ENCODE measurements at regions not wholly inside any gene's neighbourhood (a gene's known extent, or its start where the extent isn't known, plus 50 kb on each side); places are given as distances from the start of the nearest gene placed in this dataset.

DNA sequence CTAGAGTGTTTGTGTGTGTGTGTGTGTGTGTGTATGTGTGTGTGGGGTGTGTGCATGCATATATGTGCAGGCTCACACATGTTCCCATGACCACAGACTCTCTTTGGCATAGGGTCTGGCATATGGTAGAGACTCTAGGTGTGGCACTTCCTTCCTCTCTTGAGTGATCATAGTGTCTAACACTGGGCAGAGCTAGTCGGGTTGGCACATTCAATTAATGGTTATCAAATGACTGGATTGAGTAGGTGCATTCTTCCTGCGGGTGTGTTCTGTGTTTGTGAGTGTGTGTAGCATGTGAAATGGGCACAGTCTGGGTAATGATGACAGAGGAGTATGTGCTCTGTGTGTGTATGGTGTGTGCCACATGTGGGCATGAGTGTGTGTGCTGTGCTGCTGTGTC, 106.5 kb downstream of the EFNB1 start:
- 0 out of 2 replicates have a peak, but pooled peaks cover 2% of the 10 kb centered on the region for H4K20me1 ChIP-seq (ENCODE audit: control insufficient read depth, insufficient read depth)
- intact Hi-C loops (cut with micrococcal nuclease; ENCODE audit: unreplicated experiment) (no loop called here), in situ Hi-C loops (cut with MboI) (no loop called here)
- SMC1A ChIA-PET (ENCODE audit: uncharacterized antibody, unreplicated experiment), result no interaction called here
- H3K4me1 ChIP-seq (ENCODE audit: control insufficient read depth, insufficient read depth, low read length), result no peaks in the 10 kb centered on the region
- H2AFZ ChIP-seq (ENCODE audit: control insufficient read depth, low read depth, low read length), result no peak overlapping the region
- no peak for TF ChIP-seq NRF1 (conservative IDR thresholded peaks at IDR 0.05; ENCODE audit: low read depth, low read length)
- TF ChIP-seq SRF (IDR thresholded peaks at IDR 0.05; ENCODE audit: low read depth in 2 of 2, low read length in 2 of 2), result no peak
- no peak for TF ChIP-seq SUPT20H (IDR thresholded peaks at IDR 0.05; ENCODE audit: borderline replicate concordance, control insufficient read depth, low read depth, low read length)
- TF ChIP-seq, protein P1, sequence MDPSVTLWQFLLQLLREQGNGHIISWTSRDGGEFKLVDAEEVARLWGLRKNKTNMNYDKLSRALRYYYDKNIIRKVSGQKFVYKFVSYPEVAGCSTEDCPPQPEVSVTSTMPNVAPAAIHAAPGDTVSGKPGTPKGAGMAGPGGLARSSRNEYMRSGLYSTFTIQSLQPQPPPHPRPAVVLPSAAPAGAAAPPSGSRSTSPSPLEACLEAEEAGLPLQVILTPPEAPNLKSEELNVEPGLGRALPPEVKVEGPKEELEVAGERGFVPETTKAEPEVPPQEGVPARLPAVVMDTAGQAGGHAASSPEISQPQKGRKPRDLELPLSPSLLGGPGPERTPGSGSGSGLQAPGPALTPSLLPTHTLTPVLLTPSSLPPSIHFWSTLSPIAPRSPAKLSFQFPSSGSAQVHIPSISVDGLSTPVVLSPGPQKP (IDR thresholded peaks at IDR 0.05; ENCODE audit: low read depth, low read length), result no peak
- TF ChIP-seq BMI1 (IDR thresholded peaks at IDR 0.05; ENCODE audit: borderline replicate concordance), result no peak
- no peak overlapping the region for H3K9ac ChIP-seq (ENCODE audit: control insufficient read depth, insufficient read depth, low read length)
- DNase-seq (ENCODE audit: low read depth, low spot score), result no peak
- no peak overlapping the region for H3K27ac ChIP-seq (ENCODE audit: control insufficient read depth, insufficient read depth)
- POLR2A ChIA-PET, result no interaction called here
- no TSS peak for BruUV-seq (replicated peaks)
- no peaks in the 10 kb centered on the region for H3K27me3 ChIP-seq (replicated peaks in 1 of 2; ENCODE audit: control insufficient read depth in 2 of 2, insufficient read depth in 2 of 2, low read length in 1 of 2)
- CTCF ChIA-PET, result no interaction called here
- H3K9me3 ChIP-seq (replicated peaks; ENCODE audit: control insufficient read depth, insufficient read depth, low read length), result no peaks in the 10 kb centered on the region
- FAIRE-seq, result no peak
- ATAC-seq, result no peak
- 17% methylated on average over 2 of the region's 2 CpGs for WGBS (ENCODE audit: insufficient coverage, insufficient replicate concordance, low lambda C conversion rate, missing lambda C conversion rate)
- H3K79me2 ChIP-seq (ENCODE audit: control insufficient read depth, insufficient read depth, low read length), result no peaks in the 10 kb centered on the region
- RAD21 ChIA-PET (ENCODE audit: unreplicated experiment), result no interaction called here
- H3K36me3 ChIP-seq (ENCODE audit: control insufficient read depth in 2 of 2, insufficient read depth in 2 of 2, low read length in 1 of 2), result no peaks in the 10 kb centered on the region
- no peak overlapping the region for H3K4me3 ChIP-seq
- no peak overlapping the region for H3K4me2 ChIP-seq (ENCODE audit: control insufficient read depth, insufficient read depth)

DNA sequence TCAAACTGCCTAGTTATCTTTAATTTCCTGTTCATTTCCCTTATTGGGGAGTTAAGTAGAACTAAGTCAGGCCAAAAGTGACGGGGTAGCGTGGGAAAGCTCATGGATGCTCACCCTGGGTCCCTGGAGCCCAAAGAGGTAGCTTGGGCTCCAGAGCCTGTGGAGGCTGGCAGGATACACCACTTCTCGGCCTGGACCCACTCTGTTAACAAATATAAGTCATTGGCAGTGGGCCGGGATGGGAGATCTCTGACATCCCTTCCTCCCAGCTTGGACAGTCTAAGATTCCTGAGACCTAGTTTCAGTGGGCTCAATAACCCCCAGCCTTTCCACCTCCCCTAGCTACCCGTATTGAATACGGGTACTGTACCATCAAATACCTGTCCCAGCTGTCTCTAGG, 106.1 kb downstream of the EFNB1 start:
- Histone ChIP-seq H3K4me1 (ENCODE audit: control insufficient read depth, insufficient read depth, low read length) (no peaks in the 10 kb centered on the region), H3K79me2 (ENCODE audit: control insufficient read depth, insufficient read depth, low read length) (no peaks in the 10 kb centered on the region), H3K4me3 (no peak overlapping the region), H3K9me3 (replicated peaks; ENCODE audit: control insufficient read depth, insufficient read depth, low read length) (no peaks in the 10 kb centered on the region), H3K36me3 (ENCODE audit: control insufficient read depth in 2 of 2, insufficient read depth in 2 of 2, low read length in 1 of 2) (no peaks in the 10 kb centered on the region), H3K4me2 (ENCODE audit: control insufficient read depth, insufficient read depth) (no peak overlapping the region), H3K9ac (ENCODE audit: control insufficient read depth, insufficient read depth, low read length) (no peak overlapping the region), H4K20me1 (ENCODE audit: control insufficient read depth, insufficient read depth) (0 out of 2 replicates have a peak, but pooled peaks cover 2% of the 10 kb centered on the region), H3K27me3 (replicated peaks in 1 of 2; ENCODE audit: control insufficient read depth in 2 of 2, insufficient read depth in 2 of 2, low read length in 1 of 2) (no peaks in the 10 kb centered on the region), H2AFZ (ENCODE audit: control insufficient read depth, low read depth, low read length) (no peak overlapping the region), H3K27ac (ENCODE audit: control insufficient read depth, insufficient read depth) (no peak overlapping the region)
- BruUV-seq (replicated peaks), result no TSS peak
- DNase-seq (ENCODE audit: low read depth, low spot score), result no peak
- in situ Hi-C loops (cut with MboI) (no loop called here), intact Hi-C loops (cut with micrococcal nuclease; ENCODE audit: unreplicated experiment) (no loop called here)
- ChIA-PET SMC1A (ENCODE audit: uncharacterized antibody, unreplicated experiment) (no interaction called here), POLR2A (no interaction called here), RAD21 (ENCODE audit: unreplicated experiment) (no interaction called here), CTCF (no interaction called here)
- WGBS (ENCODE audit: insufficient coverage, insufficient replicate concordance, low lambda C conversion rate, missing lambda C conversion rate), result 40% methylated on average over 6 of the region's 6 CpGs
- ATAC-seq, result no peak
- FAIRE-seq, result no peak
- TF ChIP-seq RAD21 (IDR thresholded peaks at IDR 0.05; ENCODE audit: insufficient read depth, low read depth, low read length) (no peak), BMI1 (IDR thresholded peaks at IDR 0.05; ENCODE audit: borderline replicate concordance) (no peak), TARDBP (IDR thresholded peaks at IDR 0.05; ENCODE audit: borderline replicate concordance) (no peak), IKZF2 (IDR thresholded peaks at IDR 0.05) (no peak), BHLHE40 (IDR thresholded peaks at IDR 0.05; ENCODE audit: borderline replicate concordance in 1 of 2, low read depth in 2 of 2, low read length in 1 of 2) (no peak), SMC3 (IDR thresholded peaks at IDR 0.05; ENCODE audit: borderline replicate concordance, low read length) (no peak), WRNIP1 (IDR thresholded peaks at IDR 0.05; ENCODE audit: borderline replicate concordance, low read depth, low read length) (no peak), GABPA (IDR thresholded peaks at IDR 0.05; ENCODE audit: low read depth) (no peak), JUND (IDR thresholded peaks at IDR 0.05; ENCODE audit: low read depth, low read length) (no peak), YY1 (IDR thresholded peaks at IDR 0.05; ENCODE audit: low read depth, low read length) (no peak)
- TF ChIP-seq, protein P2, sequence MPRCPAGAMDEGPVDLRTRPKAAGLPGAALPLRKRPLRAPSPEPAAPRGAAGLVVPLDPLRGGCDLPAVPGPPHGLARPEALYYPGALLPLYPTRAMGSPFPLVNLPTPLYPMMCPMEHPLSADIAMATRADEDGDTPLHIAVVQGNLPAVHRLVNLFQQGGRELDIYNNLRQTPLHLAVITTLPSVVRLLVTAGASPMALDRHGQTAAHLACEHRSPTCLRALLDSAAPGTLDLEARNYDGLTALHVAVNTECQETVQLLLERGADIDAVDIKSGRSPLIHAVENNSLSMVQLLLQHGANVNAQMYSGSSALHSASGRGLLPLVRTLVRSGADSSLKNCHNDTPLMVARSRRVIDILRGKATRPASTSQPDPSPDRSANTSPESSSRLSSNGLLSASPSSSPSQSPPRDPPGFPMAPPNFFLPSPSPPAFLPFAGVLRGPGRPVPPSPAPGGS (IDR thresholded peaks at IDR 0.05; ENCODE audit: borderline replicate concordance, insufficient read depth, low read depth, low read length, poor library complexity, severe bottlenecking), result no peak
- TF ChIP-seq, protein P3, sequence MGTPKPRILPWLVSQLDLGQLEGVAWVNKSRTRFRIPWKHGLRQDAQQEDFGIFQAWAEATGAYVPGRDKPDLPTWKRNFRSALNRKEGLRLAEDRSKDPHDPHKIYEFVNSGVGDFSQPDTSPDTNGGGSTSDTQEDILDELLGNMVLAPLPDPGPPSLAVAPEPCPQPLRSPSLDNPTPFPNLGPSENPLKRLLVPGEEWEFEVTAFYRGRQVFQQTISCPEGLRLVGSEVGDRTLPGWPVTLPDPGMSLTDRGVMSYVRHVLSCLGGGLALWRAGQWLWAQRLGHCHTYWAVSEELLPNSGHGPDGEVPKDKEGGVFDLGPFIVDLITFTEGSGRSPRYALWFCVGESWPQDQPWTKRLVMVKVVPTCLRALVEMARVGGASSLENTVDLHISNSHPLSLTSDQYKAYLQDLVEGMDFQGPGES (IDR thresholded peaks at IDR 0.05), result no peak

Measured in GM12878 (cell line).